Activated effector memory CD4-positive, alpha-beta T cell treated with anti-CD3 and anti-CD28 coated beads, Interleukin-2, amount 50 U/mL, for 16 hours (primary cell): ENCODE measurements at regions not wholly inside any gene's neighbourhood (a gene's known extent, or its start where the extent isn't known, plus 50 kb on each side); places are given as distances from the start of the nearest gene placed in this dataset.

Experiments used
- DNase-seq: peaks from one replicate; pipeline ENCODE4 v3.0.0-alpha.2; 2020

- no peak for DNase-seq
Measured at GRCh38 chr6:133583907-133584427, 304.9 kb upstream of the TCF21 start.

- DNase-seq: no peak
Measured at GRCh38 chr6:133584823-133585222, 304.1 kb upstream of the TCF21 start.

GRCh38 chr6:133585978-133586377, 302.9 kb upstream of the TCF21 start:
- no peak for DNase-seq

GRCh38 chr6:133587546-133588160, 301.3 kb upstream of the TCF21 start:
- no peak for DNase-seq

GRCh38 chr6:133590196-133590595, 298.7 kb upstream of the TCF21 start:
- no peak for DNase-seq

- no peak for DNase-seq
Measured at GRCh38 chr6:133590814-133591213, 298.1 kb upstream of the TCF21 start.

- no peak for DNase-seq
Measured at GRCh38 chr6:133591275-133591674, 297.6 kb upstream of the TCF21 start.

GRCh38 chr6:133594652-133595110, 294.2 kb upstream of the TCF21 start:
- DNase-seq: no peak

GRCh38 chr6:133595111-133595761, 293.7 kb upstream of the TCF21 start:
- DNase-seq: no peak

GRCh38 chr6:133606852-133607251, 282.1 kb upstream of the TCF21 start:
- DNase-seq: no peak

GRCh38 chr6:133608620-133609019, 280.3 kb upstream of the TCF21 start:
- DNase-seq: no peak

- DNase-seq: no peak
Measured at GRCh38 chr6:133609415-133610226, 279.3 kb upstream of the TCF21 start.

- no peak for DNase-seq
Measured at GRCh38 chr6:133610227-133610840, 278.6 kb upstream of the TCF21 start.

GRCh38 chr6:133610971-133611370, 277.9 kb upstream of the TCF21 start:
- no peak for DNase-seq

GRCh38 chr6:133612459-133612858, 276.5 kb upstream of the TCF21 start:
- no peak for DNase-seq

- DNase-seq: no peak
Measured at GRCh38 chr6:133613211-133613610, 275.7 kb upstream of the TCF21 start.

GRCh38 chr6:133621751-133622150, 267.2 kb upstream of the TCF21 start:
- DNase-seq: no peak

- no peak for DNase-seq
Measured at GRCh38 chr6:133623065-133623464, 265.8 kb upstream of the TCF21 start.

GRCh38 chr6:133623621-133624020, 265.3 kb upstream of the TCF21 start:
- DNase-seq: no peak

- DNase-seq: no peak
Measured at GRCh38 chr6:133626096-133626666, 262.7 kb upstream of the TCF21 start.

- DNase-seq: no peak
Measured at GRCh38 chr6:133629970-133630369, 258.9 kb upstream of the TCF21 start.

GRCh38 chr6:133630651-133631050, 258.3 kb upstream of the TCF21 start:
- DNase-seq: no peak

GRCh38 chr6:133631421-133631820, 257.5 kb upstream of the TCF21 start:
- DNase-seq: no peak
